Calu3 (cell line): ENCODE measurements at regions not wholly inside any gene's neighbourhood (a gene's known extent, or its start where the extent isn't known, plus 50 kb on each side); places are given as distances from the start of the nearest gene placed in this dataset.

ENCODE experiments used
- BruUV-seq: library from RNA; stranded (reverse); fragments of 400-500 nt; replicated peaks from 2 replicates; lab custom pipeline; 2021; lab: Mats Ljungman, UMichigan
- CTCF ChIA-PET: fragments of 300-600 bp; sonication (Branson Sonifier 250); formaldehyde crosslinking; loops from one replicate; lab custom pipeline; 2022; ENCODE audit warnings: antibody characterized with exemption; lab: Charles Lee
- DNase-seq: peaks from one replicate; pipeline ENCODE4 v3.0.0; 2022
- H3K27ac Mint-ChIP-seq: one replicate; pipeline ENCODE4 v1.8.0; 2022; ENCODE audit warnings: mixed read lengths; ENCODE audit not compliant: unreplicated experiment
- H3K27me3 Mint-ChIP-seq: one replicate; pipeline ENCODE4 v1.8.0; 2022; ENCODE audit warnings: mixed read lengths; ENCODE audit not compliant: unreplicated experiment
- H3K36me3 Mint-ChIP-seq: one replicate; pipeline ENCODE4 v1.8.0; 2022; ENCODE audit warnings: mild to moderate bottlenecking, moderate library complexity, mixed read lengths; ENCODE audit not compliant: insufficient read depth, unreplicated experiment
- H3K4me1 Mint-ChIP-seq: one replicate; pipeline ENCODE4 v1.8.0; 2022; ENCODE audit warnings: mild to moderate bottlenecking, low read depth, mixed read lengths; ENCODE audit not compliant: unreplicated experiment
- H3K4me3 Mint-ChIP-seq: one replicate; pipeline ENCODE4 v1.8.0; 2022; ENCODE audit warnings: mild to moderate bottlenecking, low read depth, moderate library complexity, mixed read lengths; ENCODE audit not compliant: unreplicated experiment
- H3K9me3 Mint-ChIP-seq: one replicate; pipeline ENCODE4 v1.8.0; 2022; ENCODE audit warnings: low read depth, mixed read lengths; ENCODE audit not compliant: unreplicated experiment
- CTCF ChIP-seq: fragments of 200-600 bp; IDR thresholded peaks from one replicate; pipeline ENCODE4 v1.8.0; 2022; ENCODE audit warnings: antibody characterized with exemption; ENCODE audit not compliant: unreplicated experiment
- intact Hi-C: fragments of 100-400 bp; cut with micrococcal nuclease; formaldehyde crosslinking; loops from one replicate; pipeline ENCODE4 v1.10.0; 2022; ENCODE audit not compliant: unreplicated experiment

DNA sequence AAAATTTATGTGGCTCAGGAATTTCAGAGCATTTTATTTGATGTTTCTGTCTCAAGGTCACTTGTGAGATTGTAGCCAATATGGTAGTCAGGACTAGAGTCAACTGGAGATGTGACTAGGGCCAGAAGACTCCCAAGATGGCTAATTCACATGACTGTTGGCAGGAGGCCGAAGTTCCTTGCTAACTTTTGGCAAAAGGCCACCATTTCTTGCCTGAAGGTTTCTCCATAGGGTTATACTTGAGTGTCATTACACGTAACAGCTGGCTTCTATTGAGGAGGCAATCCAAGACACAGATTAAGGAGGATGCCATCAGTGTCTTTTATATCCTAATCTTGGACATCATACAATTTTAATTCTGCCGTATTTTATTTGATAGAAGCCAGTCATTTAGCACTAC, 162.3 kb upstream of the MAOA start:
- CTCF ChIA-PET, result interaction anchor here (0.7 kb wide), 1 partner anchor 256 kb away, joined by 4 read pairs; no protein-coding TSS in a partner anchor

DNA sequence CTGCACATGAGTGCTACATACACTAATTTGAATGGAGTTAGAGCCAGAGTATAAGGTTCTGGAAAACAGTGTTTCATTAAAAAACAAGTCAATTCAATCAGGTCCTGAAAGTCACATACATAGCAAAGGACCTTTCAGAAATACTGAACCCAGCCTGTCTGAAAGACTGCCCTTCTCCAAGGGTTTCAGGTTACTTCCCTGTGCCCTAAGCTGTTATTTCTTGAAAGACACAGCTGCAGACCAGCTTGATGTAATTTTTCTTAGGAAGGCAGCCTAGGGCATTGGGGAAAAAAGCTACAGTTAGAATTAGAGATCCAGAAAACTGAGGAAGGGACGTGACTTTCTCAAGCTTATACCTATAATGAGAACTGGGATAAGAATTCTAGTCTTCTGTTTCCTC, 155.9 kb upstream of the MAOA start:
- DNase-seq, result no peak
- H3K9me3 Mint-ChIP-seq, result no peaks in the 10 kb centered on the region
- no peaks in the 10 kb centered on the region for H3K36me3 Mint-ChIP-seq
- peaks cover 24% of the 10 kb centered on the region for H3K27me3 Mint-ChIP-seq
- intact Hi-C loops, result no loop called here
- no peak for TF ChIP-seq CTCF
- no peak overlapping the region for H3K27ac Mint-ChIP-seq
- H3K4me1 Mint-ChIP-seq, result no peaks in the 10 kb centered on the region
- BruUV-seq, result no TSS peak
- CTCF ChIA-PET, result no interaction called here
- no peak overlapping the region for H3K4me3 Mint-ChIP-seq

More for the DNA sequence above, 162.3 kb upstream of the MAOA start:
- H3K4me1 Mint-ChIP-seq, result no peaks in the 10 kb centered on the region
- no peaks in the 10 kb centered on the region for H3K36me3 Mint-ChIP-seq
- H3K4me3 Mint-ChIP-seq, result no peak overlapping the region
- no TSS peak for BruUV-seq
- DNase-seq, result no peak
- no peak for TF ChIP-seq CTCF
- intact Hi-C loops, result no loop called here
- peaks cover 10% of the 10 kb centered on the region for H3K27me3 Mint-ChIP-seq
- no peaks in the 10 kb centered on the region for H3K9me3 Mint-ChIP-seq
- no peak overlapping the region for H3K27ac Mint-ChIP-seq

- no TSS peak for BruUV-seq
- DNase-seq, result no peak
- H3K36me3 Mint-ChIP-seq, result no peaks in the 10 kb centered on the region
- no peaks in the 10 kb centered on the region for H3K9me3 Mint-ChIP-seq
- no peak for TF ChIP-seq CTCF
- intact Hi-C loops, result no loop called here
- CTCF ChIA-PET, result no interaction called here
- no peaks in the 10 kb centered on the region for H3K4me1 Mint-ChIP-seq
- H3K27me3 Mint-ChIP-seq, result peaks cover 24% of the 10 kb centered on the region
- no peak overlapping the region for H3K4me3 Mint-ChIP-seq
- H3K27ac Mint-ChIP-seq, result no peak overlapping the region
These were observed 155.0 kb upstream of the MAOA start for GRCh38 chrX:43500996-43501694.

DNA sequence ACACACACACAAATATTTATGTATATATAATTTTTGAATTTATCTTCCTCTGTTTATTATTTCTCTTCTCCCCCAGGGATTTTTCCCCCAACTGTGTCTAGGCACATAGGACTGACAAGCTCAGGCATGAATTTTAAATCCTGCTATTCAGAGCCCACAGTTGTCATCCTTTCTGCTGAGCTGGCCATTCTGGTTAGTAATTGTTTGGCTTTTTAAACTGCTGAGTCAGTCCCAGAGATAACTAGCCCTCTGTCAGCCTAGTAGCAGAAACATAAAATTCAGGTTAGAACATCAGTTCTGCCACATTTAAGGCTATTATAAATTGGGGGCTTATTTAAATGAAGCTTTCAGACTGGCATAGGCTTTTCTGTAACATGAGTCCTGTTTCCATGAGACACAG, 151.7 kb upstream of the MAOA start:
- no TSS peak for BruUV-seq
- CTCF ChIA-PET, result interaction anchor here (0.7 kb wide), 1 partner anchor 252 kb away, joined by 4 read pairs; no protein-coding TSS in a partner anchor

More for the DNA sequence above, 151.7 kb upstream of the MAOA start:
- Mint-ChIP-seq H3K4me1 (no peaks in the 10 kb centered on the region), H3K27me3 (peaks cover 24% of the 10 kb centered on the region), H3K36me3 (no peaks in the 10 kb centered on the region), H3K4me3 (no peak overlapping the region), H3K9me3 (no peaks in the 10 kb centered on the region), H3K27ac (no peak overlapping the region)
- intact Hi-C loops, result no loop called here
- TF ChIP-seq CTCF, result no peak
- DNase-seq, result no peak
